ENCODE measurements at regions not wholly inside any gene's neighbourhood (a gene's known extent, or its start where the extent isn't known, plus 50 kb on each side); places are given as distances from the start of the nearest gene placed in this dataset.
"Not testable (repeated sequence)": the region's sequence is repeated elsewhere in the genome, so short reads cannot be mapped to it uniquely, and the experiment has no call there.

GRCh38 chrX:140064993-140065392 lies 99.7 kb upstream of the CXorf66 start:
- no peak for DNase-seq

GRCh38 chrX:140057001-140057411 lies 91.7 kb upstream of the CXorf66 start:
- peak; percentile 66 for DNase-seq

- no peak for DNase-seq
These were observed 88.5 kb upstream of the CXorf66 start for GRCh38 chrX:140053846-140054245.

GRCh38 chrX:140050906-140051305 lies 85.6 kb upstream of the CXorf66 start:
- no peak for DNase-seq

- no peak for DNase-seq
These were observed 75.1 kb upstream of the CXorf66 start for GRCh38 chrX:140040386-140040785.

GRCh38 chrX:140038842-140039241 lies 73.5 kb upstream of the CXorf66 start:
- DNase-seq: no peak

- no peak for DNase-seq
These were observed 69.6 kb upstream of the CXorf66 start for GRCh38 chrX:140034916-140035315.

- DNase-seq: no peak
These were observed 57.2 kb upstream of the CXorf66 start for GRCh38 chrX:140022482-140022881.

- DNase-seq: not testable (repeated sequence)
These were observed 53.8 kb upstream of the CXorf66 start for GRCh38 chrX:140019134-140019533.

Data from CD4-positive, alpha-beta T cell treated with Interleukin-17A for 4 hours (primary cell).